K562 (cell line): ENCODE measurements at regions not wholly inside any gene's neighbourhood (a gene's known extent, or its start where the extent isn't known, plus 50 kb on each side); places are given as distances from the start of the nearest gene placed in this dataset.

Experiments used
- CBX2 ChIP-seq: fragments of 200-600 bp; sonication (generic); IDR thresholded peaks from one replicate; pipeline ENCODE4 v1.6.1; 2012; ENCODE audit warnings: mild to moderate bottlenecking, low read length, inconsistent platforms; ENCODE audit not compliant: insufficient read depth, poor library complexity, severe bottlenecking
- CTCF ChIP-seq, 3 experiments: IDR thresholded peaks in 2 of 3; conservative IDR thresholded peaks in 1 of 3; 2 replicates each; pipeline ENCODE4 v1.5.1; 2011 to 2012; ENCODE audit warnings: low read length in 3 of 3, mild to moderate bottlenecking in 3 of 3, control low read depth in 2 of 3, improper control_type of control experiment in 1 of 3, inconsistent platforms in 1 of 3, low read depth in 1 of 3, mixed read lengths in 1 of 3, moderate library complexity in 1 of 3; ENCODE audit not compliant: insufficient read depth in 2 of 3
- DEAF1 ChIP-seq: fragments of 450-650 bp; formaldehyde crosslinking; IDR thresholded peaks from 2 replicates; pipeline ENCODE4 v1.4.0; 2020; ENCODE audit warnings: mild to moderate bottlenecking, moderate library complexity
- EZH2 ChIP-seq: IDR thresholded peaks from 2 replicates; pipeline ENCODE4 v1.6.1; 2012; ENCODE audit warnings: low read depth, mild to moderate bottlenecking, inconsistent platforms, low read length, borderline replicate concordance
- GABPA ChIP-seq: fragments of 200-800 bp; sonication (Bioruptor generic); conservative IDR thresholded peaks from 2 replicates; pipeline ENCODE4 v1.6.1; 2016; ENCODE audit warnings: low read depth, missing genetic modification characterization, missing compliant biosample characterization
- HNRNPUL1 ChIP-seq: fragments of 200-400 bp; formaldehyde crosslinking; IDR thresholded peaks from 2 replicates; pipeline ENCODE4 v1.6.1; 2017; ENCODE audit warnings: low read length
- NR3C1 ChIP-seq: sonication (generic); formaldehyde crosslinking; IDR thresholded peaks from 2 replicates; pipeline ENCODE4 v1.8.1; 2022; ENCODE audit warnings: missing genetic modification reagents
- POLR2A ChIP-seq: fragments of 450-650 bp; conservative IDR thresholded peaks from 2 replicates; pipeline ENCODE4 v1.6.1; 2016
- RFX5 ChIP-seq: IDR thresholded peaks from 2 replicates; pipeline ENCODE4 v1.6.1; 2011; ENCODE audit warnings: low read depth, mild to moderate bottlenecking, improper control_type of control experiment, low read length
- SIN3B ChIP-seq: fragments of 450-650 bp; IDR thresholded peaks from 2 replicates; pipeline ENCODE4 v1.6.1; 2017; ENCODE audit warnings: low read depth, mild to moderate bottlenecking, moderate library complexity
- SMARCC2 ChIP-seq: fragments of 450-650 bp; IDR thresholded peaks from 2 replicates; pipeline ENCODE4 v1.6.1; 2017; ENCODE audit warnings: antibody characterized with exemption, moderate library complexity, mild to moderate bottlenecking, low read depth
- TF ChIP-seq, protein P1 (sequence below): fragments of 450-650 bp; formaldehyde crosslinking; IDR thresholded peaks from 2 replicates; pipeline ENCODE4 v1.4.0; 2022; ENCODE audit warnings: missing genetic modification characterization
- TF ChIP-seq, protein P2 (sequence below): fragments of 250-450 bp; sonication (Bioruptor Pico); IDR thresholded peaks from 2 replicates; pipeline ENCODE4 v1.8.0; 2021; ENCODE audit warnings: mild to moderate bottlenecking, moderate library complexity

DNA sequence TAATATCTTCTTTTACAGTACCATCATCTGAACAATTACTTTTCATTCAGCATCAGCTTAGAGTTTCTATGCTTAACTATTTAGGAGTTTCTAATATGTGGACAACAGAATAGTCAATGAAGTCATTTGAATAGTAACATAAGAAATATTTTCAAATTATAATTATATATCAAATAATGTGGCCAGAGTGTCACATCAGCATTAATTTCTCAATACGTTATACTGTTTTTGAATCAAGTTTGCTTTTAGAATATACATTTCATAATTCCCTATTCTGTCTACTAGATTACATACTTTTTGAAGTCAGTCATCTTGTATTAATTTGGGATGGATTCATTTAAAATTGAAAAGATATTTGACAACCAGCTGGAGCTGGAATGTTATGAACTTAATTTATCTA, 677.4 kb upstream of the PABPC4L start:
- TF ChIP-seq, protein P1, sequence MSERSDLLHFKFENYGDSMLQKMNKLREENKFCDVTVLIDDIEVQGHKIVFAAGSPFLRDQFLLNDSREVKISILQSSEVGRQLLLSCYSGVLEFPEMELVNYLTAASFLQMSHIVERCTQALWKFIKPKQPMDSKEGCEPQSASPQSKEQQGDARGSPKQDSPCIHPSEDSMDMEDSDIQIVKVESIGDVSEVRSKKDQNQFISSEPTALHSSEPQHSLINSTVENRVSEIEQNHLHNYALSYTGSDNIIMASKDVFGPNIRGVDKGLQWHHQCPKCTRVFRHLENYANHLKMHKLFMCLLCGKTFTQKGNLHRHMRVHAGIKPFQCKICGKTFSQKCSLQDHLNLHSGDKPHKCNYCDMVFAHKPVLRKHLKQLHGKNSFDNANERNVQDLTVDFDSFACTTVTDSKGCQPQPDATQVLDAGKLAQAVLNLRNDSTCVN (CRISPR knock-in tag), result no peak
- TF ChIP-seq CTCF (IDR thresholded peaks at IDR 0.05 in 2 of 3, conservative IDR thresholded peaks at IDR 0.05 in 1 of 3; ENCODE audit: insufficient read depth in 2 of 3, low read depth in 1 of 3, low read length in 3 of 3) (no peak), GABPA (no peak), HNRNPUL1 (no peak), RFX5 (no peak), POLR2A (no peak), NR3C1 (no peak), EZH2 (no peak), CBX2 (no peak), DEAF1 (CRISPR knock-in tag) (no peak), SMARCC2 (no peak), SIN3B (no peak)
- TF ChIP-seq, protein P2, sequence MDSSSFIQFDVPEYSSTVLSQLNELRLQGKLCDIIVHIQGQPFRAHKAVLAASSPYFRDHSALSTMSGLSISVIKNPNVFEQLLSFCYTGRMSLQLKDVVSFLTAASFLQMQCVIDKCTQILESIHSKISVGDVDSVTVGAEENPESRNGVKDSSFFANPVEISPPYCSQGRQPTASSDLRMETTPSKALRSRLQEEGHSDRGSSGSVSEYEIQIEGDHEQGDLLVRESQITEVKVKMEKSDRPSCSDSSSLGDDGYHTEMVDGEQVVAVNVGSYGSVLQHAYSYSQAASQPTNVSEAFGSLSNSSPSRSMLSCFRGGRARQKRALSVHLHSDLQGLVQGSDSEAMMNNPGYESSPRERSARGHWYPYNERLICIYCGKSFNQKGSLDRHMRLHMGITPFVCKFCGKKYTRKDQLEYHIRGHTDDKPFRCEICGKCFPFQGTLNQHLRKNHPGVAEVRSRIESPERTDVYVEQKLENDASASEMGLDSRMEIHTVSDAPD (CRISPR knock-in tag), result no peak
